GM21367 (cell line): ENCODE measurements at regions not wholly inside any gene's neighbourhood (a gene's known extent, or its start where the extent isn't known, plus 50 kb on each side); places are given as distances from the start of the nearest gene placed in this dataset.
A peak's percentile ranks its signal among the peaks of the same experiment; 100 is the strongest.

Experiments
- ATAC-seq: cut with Tn5 transposase; IDR thresholded peaks from one replicate; pipeline ENCODE4 v1.9.1; 2021; ENCODE audit not compliant: unreplicated experiment

DNA sequence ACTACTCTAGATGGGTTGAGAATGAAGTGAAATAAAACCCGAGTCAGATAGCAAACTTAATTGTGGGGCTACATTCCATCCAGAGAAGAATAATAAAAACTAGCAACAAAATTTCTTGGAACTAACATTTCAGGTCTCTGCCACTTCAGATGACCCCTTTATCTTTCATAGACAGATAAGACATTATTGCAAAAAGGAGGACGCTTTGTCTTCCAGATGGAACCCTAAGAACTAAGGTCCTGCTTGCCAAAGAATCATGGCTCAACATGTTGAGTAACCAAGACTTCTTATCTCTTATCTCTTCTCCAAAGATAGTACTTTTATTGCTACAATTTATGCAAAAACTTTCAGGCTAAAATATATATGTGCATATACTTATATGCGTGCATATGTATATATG lies 221.1 kb upstream of the PREP start:
- no peak for ATAC-seq

DNA sequence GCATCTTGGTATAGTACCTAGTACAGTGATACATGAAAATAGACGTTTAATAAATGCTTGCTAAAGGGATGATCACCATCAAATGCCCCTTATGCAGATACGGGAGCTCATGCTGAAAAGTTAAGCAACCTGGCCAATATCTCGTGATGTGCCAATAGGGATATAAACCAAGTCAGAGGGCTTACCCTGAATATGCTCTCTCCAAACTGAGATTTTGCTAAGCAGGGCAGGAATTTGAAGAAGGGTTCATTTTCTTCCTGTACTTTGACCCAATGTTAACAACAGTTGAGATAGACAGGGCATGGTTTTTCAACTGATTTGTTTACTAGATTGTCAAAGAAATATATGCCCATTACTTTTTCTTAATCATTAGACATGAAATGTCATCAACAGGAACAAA lies 219.3 kb upstream of the PREP start:
- ATAC-seq: no peak

GRCh38 chr6:105621564-105622175 lies 218.8 kb upstream of the PREP start:
- ATAC-seq: no peak

DNA sequence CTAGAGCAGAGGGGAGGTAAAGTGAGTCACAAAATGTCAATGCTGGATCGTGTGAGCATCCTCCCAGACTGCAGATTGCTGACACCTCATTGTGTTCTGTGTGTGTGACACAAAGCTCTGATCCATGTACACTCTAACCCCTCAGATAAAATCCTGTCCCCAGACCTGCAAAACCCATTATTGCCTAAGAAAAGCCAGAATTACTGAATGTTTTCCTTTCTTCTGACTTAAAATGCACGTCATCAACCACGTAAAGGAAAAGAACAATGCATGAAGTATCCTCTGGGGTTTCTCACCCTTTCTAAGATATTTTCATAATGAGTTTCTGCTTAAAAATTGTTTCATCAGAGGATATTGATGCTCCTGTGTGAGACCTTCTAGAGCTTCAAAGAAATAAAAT lies 218.0 kb upstream of the PREP start:
- ATAC-seq: no peak

- ATAC-seq: no peak
Measured at GRCh38 chr6:105619971-105620741, 217.3 kb upstream of the PREP start.

GRCh38 chr6:105618247-105618646 lies 215.4 kb upstream of the PREP start:
- no peak for ATAC-seq

DNA sequence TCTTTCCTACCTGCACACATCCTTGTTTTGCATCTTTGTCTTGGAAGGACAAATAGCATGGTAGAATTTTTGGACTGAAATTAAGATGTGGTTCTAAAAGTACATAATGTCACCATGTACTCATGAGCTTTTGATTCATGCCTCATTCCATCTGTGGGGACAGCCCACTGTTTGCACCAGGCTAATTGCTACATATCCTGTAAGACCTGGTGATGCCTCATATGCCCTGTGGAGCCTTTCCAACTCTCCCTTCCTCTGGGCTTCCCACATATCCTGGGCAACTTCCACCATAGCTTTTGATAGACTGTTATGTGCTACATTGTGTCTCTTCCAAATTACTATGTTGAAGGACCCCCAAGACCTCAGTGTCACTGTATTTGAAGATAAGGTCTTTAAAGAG lies 213.6 kb upstream of the PREP start:
- ATAC-seq: no peak

DNA sequence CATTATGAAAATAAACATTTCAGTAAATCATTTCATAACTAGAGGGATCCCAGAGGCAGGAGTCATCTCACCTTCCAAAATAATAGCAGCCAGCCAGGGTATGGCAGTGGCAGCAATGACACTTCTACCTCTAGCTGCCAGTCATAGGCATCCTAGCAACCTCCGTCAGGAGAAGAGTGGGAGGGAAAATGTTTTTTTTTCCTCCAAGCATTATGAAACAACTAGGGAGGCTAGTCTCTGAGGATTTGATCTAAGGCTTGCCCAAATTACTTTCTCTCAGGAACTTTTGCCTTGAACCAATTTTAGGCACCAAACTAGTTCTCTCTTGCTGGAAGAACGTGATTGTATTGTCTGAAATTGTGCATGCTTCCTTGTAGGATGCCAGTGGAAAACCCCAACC lies 208.7 kb upstream of the PREP start:
- no peak for ATAC-seq

DNA sequence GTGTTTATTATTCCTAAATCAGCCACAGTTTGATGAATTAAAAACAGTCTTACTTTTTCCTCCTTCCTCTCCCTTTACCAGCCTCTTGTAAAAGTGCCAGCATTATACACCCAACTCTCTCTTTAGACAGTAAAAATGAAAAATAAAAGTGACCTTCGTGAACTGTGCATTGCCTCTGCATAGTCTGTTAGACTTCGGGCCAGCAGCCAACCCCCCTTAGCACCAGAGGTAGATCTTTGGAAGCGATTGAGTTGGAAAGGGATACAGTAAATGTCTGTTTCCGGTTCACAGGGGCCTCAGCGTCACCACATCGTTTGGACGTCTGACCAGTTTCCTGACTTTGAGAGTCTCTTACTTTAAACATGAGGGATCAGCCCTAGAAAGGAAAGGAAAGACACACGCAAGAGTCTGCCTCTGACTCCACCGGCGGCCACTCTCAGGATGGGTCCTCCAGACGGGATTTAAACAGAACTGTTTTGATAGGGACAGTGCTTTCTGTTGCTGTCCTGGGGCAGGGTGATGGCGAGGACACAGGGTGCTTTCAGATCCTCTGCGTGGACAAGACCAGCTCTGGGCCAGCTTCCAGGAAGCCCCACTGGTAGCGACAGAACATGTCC lies 206.6 kb upstream of the PREP start:
- ATAC-seq: no peak

DNA sequence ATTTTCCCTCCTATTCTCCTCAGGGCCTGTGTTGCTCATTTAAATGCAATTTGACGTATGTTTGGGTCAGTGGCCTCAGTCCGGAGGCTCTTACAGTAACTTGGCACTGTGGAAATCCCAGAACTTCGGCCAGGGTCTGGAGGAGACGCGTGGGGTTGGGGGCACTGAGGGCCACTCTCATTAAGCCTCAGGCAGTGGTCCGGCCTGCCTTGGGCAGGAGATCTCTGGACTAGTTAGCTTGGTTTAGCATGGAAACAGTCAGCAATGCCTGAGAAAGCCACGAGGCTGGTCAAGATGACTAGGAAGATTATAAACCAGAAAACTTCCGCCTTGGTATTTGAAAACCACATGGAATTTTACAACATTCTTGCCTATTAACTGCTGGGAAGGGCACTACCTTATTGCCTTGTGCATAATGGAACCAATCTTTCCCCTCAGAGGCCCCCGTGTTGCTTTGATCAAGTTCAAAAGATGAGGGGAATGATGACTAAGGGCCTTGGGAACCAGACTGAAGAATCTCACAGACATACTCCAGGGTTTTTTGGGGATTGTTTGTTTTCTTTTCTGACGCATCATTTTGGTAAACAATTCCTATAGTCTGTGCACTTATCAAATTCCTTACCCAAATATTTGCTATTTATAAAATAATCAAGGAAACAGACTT lies 206.0 kb upstream of the PREP start:
- no peak for ATAC-seq

- ATAC-seq: no peak
Measured at GRCh38 chr6:105607636-105608621, 205.0 kb upstream of the PREP start.

DNA sequence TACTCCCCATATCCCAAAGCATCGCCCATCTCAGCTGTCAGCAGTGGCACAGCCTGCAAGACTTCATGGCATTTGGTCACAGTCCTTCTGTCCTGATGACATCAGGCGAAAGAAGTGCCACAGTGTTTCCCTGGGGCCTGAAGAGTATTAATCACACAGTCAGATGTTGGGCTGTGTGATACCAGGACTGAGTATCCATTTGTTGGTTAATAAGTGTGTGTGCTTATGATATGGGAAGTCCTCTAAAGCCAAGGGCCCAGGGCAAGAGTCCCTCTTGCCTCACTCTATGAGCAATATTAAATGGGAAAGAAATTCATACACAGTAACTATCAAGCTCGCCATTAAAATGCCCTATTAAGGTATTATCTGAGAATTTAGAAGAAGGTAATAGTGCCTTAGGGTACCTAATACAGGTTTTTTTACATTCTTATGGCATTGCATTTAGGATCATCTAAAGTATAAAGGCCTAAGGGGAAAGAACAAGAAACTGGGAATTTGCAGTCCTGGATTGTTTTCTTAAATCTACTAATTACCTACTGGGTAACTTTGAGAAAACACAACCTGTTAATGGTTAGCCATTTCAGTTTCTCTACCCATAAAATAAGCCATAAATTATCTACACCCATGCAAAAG lies 204.1 kb upstream of the PREP start:
- ATAC-seq: no peak

- no peak for ATAC-seq
Measured at GRCh38 chr6:105604587-105604884, 201.7 kb upstream of the PREP start.

- ATAC-seq: no peak
Measured at GRCh38 chr6:105603788-105604586, 201.1 kb upstream of the PREP start.

- peak; percentile 87 for ATAC-seq
Measured at GRCh38 chr6:105601541-105602236, 198.8 kb upstream of the PREP start.

DNA sequence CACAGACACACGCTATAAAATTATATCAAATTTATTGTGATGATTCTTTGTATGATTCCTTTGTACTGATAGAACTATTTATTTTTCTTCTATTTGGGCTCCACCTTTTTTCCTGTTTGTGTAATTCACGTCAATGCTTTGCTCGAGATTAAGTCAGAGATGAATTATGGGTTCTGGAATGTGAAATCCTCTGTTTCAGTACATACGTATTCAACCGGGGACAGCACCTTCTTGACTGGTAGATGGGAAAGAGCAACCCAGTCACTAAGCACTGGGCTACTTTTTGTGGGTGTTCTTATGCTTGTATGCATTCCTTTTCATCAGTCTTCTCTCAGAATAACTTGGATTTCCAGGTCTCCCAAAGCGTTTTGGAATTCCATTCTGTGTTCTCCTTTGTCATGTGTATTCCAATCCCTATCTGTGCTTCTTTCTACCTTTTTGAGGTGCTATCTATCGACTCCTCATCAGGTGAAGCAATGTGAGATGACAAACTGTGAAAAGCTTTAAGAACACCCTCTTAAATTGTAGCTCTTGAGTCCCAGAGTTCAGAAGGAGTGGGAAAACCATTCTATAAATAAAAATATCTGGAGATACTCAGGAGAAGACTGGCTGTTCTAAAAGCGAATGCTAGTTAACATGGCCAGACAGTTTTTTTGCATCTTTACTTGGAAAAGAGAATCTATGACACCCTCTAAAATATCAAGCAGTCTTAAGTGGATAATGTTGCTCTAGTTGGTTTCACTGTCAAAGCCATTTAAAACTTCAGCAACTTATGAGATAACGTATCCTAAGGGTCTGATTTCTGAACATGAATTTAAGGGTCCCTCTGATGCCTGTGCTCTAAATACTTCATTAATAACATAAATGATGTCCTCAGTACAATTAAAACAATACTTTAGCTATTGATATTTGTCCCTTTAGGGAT lies 197.7 kb upstream of the PREP start:
- no peak for ATAC-seq

GRCh38 chr6:105598264-105598663 lies 195.4 kb upstream of the PREP start:
- no peak for ATAC-seq

GRCh38 chr6:105596284-105596755 lies 193.4 kb upstream of the PREP start:
- ATAC-seq: no peak
